ENCODE measurements at regions not wholly inside any gene's neighbourhood (a gene's known extent, or its start where the extent isn't known, plus 50 kb on each side); places are given as distances from the start of the nearest gene placed in this dataset.

- no peak for DNase-seq
Observed at GRCh38 chr1:221801773-221802516, 60.1 kb upstream of the DUSP10 start.

DNA sequence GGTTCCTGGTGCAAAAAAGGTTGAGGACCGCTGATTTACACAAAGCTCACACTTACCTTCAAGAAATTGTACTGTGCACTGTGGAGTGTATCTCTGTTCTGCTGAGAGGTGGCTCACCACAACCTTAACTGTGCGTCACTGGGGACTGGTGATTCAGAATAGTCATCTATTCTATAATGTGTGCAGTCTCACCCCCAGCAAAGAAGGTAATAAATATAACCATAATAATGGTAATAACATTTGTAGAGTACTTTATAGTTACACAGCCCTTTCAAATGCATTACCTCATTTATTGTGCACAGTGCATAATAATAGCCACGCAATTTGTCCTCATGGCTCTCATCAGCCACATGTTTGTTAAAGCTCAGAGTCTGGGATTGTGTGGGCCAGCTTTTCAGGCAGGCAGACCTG is 59.4 kb upstream of the DUSP10 start:
- no peak for DNase-seq

- no peak for DNase-seq
Observed at GRCh38 chr1:221800831-221801230, 58.9 kb upstream of the DUSP10 start.

DNA sequence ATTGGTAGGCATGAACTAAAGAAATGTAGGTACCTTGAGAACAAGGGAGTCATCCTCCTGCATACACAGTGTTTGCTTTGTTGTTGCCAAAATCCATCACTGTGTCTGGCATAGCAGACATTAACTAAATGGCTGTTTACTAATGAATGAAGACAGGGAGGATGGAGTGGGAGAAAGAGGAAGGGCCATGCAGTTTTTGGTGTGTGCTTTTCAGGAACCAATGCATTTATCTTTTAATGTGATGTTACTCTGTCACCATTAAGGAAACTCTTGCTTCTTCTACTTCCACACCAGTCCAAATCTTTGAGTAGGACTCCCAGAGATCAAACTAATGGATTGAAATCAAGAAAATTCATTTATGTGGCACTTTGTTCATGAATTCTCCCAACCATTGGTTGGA is 55.6 kb upstream of the DUSP10 start:
- DNase-seq = no peak

DNA sequence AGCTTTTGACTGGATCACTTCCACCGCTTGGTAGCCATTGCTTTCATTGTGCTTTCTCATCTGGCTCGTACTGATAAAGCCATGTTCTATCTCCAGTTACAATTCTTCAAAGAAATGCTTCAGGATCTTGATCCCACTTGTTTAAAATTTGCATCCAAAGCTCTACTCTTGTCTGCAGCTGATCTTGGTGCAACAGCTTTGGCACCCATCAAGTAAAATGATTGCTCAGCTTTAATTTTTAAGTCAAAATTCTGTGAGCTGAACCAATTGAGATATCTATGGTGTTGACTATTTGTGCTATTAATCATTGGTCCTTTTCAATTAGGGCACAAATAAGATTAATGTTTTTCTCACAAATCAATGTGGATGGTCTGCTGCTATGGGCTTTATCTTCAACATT is 54.8 kb upstream of the DUSP10 start:
- no peak for DNase-seq

DNA sequence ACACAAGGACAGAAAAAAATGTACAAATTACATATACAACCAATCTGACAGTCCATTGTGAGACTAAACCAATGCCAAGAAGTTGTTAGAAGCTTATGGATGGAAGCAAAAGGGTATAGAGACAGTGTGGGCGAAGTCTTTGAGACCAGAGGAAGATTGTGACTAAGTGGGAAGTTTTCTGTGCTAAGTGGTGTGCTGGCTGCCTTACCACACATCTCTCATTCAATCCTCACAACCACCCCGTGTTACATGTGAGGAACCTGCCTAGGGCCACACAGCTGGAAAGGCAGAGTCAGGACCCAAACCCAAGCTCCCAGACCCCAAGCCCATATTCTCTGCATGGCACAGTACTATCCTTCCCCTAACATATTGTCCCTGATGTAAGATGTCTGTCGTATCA is 53.5 kb upstream of the DUSP10 start:
- DNase-seq = peak; percentile 46

GRCh38 chr1:221794935-221795334 is 53.0 kb upstream of the DUSP10 start:
- no peak for DNase-seq

DNA sequence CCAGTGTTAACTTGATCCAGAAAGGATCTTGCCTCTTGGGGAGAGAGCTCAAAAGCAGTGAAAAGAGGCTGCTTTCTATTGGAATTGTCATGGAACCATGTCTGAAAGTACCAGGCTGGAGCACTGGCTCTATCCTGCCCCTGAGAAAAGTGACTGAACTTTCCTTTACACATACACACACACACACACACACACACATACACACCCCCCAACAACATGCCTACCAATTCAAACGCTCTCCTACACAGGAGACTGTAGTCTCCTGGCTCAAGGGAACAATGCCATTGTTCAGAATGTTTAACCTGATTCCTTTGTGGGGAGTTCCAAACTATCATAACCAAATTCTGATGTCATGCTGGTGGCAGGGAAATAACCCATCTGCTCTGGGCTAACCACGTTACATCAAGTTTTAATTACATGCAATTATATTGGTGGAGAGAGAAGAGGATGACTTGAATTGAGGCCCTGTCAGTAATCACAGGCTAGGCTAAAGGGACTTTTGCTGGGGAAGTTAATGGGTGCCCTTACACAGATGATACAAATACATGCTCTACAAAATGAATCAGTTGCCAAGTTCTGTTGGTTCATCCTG is 52.3 kb upstream of the DUSP10 start:
- DNase-seq = peak; percentile 54

DNA sequence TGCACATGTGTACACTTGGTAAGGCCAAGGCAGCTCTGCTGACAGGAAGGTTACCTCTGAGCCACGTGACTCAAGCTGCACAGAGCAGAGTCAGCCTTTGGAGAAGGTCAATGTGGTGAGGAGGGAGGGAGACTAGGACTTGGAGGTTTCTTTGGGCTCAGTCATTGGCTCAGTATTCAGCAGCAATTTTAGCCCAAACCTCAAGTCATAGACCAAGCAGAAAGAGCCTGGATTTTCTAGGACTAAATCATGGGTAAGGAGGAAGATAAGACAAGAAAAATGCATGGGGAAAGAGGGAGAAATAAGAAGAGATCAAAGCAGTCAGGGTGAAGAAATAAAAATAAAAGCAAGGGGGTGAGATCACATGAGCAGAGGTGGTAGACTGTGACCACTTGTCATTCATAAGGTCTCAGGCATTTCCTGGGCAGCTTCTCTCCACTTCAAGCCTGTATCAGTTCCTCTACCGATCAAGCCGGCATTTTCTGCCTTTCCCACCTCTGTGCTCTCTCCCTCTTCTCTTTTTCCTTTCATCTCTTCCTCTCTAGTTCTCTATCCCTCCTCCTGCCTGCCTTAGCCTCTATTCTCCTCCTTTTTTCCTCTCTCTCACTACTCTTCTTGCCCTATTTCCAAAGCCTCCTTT is 51.7 kb upstream of the DUSP10 start:
- DNase-seq = no peak

- no peak for DNase-seq
Observed at GRCh38 chr1:221791846-221792245, 50.0 kb upstream of the DUSP10 start.
